Breast epithelium (tissue), 4 donors: ENCODE measurements at regions not wholly inside any gene's neighbourhood (a gene's known extent, or its start where the extent isn't known, plus 50 kb on each side); places are given as distances from the start of the nearest gene placed in this dataset.

Experiments
- DNase-seq, 2 donors: peaks; one replicate each; pipeline ENCODE4 v3.0.0-alpha.2; 2019; ENCODE audit warnings: low spot score in 2 of 2
- H3K27ac ChIP-seq, 2 donors: fragments of 200-600 bp; sonication (generic) in 1 of 2; one replicate each; pipeline ENCODE4 v1.5.1; 2016 to 2019; ENCODE audit warnings: mild to moderate bottlenecking in 1 of 2
- H3K27me3 ChIP-seq, 2 donors: fragments of 200-600 bp; sonication (generic) in 1 of 2; one replicate each; pipeline versions ENCODE4 v1.5.1 to v1.6.0; 2017 to 2019; ENCODE audit warnings: control low read depth in 1 of 2, mild to moderate bottlenecking in 1 of 2
- H3K36me3 ChIP-seq: fragments of 200-600 bp; one replicate; pipeline ENCODE4 v1.5.1; 2019
- H3K4me1 ChIP-seq, 2 donors: fragments of 200-600 bp; sonication (generic); one replicate each; pipeline ENCODE4 v1.5.1; 2016 to 2019; ENCODE audit warnings: control low read depth in 1 of 2
- H3K4me3 ChIP-seq, 3 donors: fragments of 200-600 bp; sonication (generic); 1 replicate in 2 of 3; 2 replicates in 1 of 3; pipeline ENCODE4 v1.5.1; 2016 to 2019; ENCODE audit warnings: mild to moderate bottlenecking in 3 of 3, moderate library complexity in 2 of 3
- H3K9me3 ChIP-seq, 2 donors: fragments of 200-600 bp; sonication (generic) in 1 of 2; one replicate each; pipeline ENCODE4 v1.5.1; 2016 to 2019; ENCODE audit warnings: control low read depth in 1 of 2
- POLR2A ChIP-seq: fragments of 450-650 bp; IDR thresholded peaks from one replicate; pipeline ENCODE4 v1.6.1; 2016; ENCODE audit warnings: antibody characterized with exemption, mild to moderate bottlenecking, moderate library complexity
- POLR2AphosphoS5 ChIP-seq, 3 donors: sonication (generic); formaldehyde crosslinking; IDR thresholded peaks; one replicate each; pipeline ENCODE4 v1.6.1; 2017; ENCODE audit warnings: antibody characterized with exemption in 3 of 3
- intact Hi-C: fragments of 100-400 bp; cut with DNase I; formaldehyde crosslinking; loops from one replicate; pipeline ENCODE4 v1.15.1; 2023; ENCODE audit warnings: low total_unique reads
- TF ChIP-seq, protein P1 (sequence below), 3 donors: fragments of 450-650 bp; IDR thresholded peaks; one replicate each; pipeline ENCODE4 v1.5.1; 2016 to 2017; ENCODE audit warnings: antibody characterized with exemption in 3 of 3, mild to moderate bottlenecking in 3 of 3, moderate library complexity in 3 of 3

DNA sequence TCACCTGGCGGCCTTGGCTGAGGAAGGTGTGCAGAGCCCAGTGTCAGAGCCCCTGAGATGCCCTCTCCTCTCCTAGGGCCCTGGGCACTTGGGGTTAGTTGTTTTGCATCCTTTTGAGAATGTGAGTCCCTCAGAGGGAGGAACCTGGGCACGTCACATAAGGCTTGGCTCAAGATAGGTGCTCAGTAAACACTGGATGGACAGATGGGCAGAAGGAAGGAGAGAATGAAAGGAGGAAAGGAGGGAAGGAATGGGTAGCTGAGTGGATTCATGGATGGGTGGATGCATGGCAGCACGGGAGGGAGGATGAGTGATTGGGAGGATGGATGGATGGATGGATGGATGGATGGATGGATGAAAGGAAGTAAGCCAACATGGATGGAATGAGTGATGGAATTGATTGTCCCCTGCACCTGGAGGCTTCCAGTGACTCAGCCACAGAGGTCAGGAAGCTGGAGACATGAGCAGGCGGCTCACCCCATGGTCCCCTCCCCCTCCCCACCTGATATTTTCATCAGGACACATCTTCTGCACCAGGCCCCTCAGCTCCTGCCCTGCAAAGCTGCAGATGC lies 62.2 kb downstream of the IGLL1 start:
- H3K9me3 ChIP-seq, result no peaks in the 10 kb centered on the region
- TF ChIP-seq POLR2AphosphoS5 (IDR thresholded peaks at IDR 0.05), result no peak
- H3K27ac ChIP-seq, result no peak overlapping the region
- no peak overlapping the region for H3K4me3 ChIP-seq
- H3K4me1 ChIP-seq, result peaks cover 0 to 14% of the 10 kb centered on the region in 2 donors
- intact Hi-C loops, result loop anchor here (10.0 kb wide), 1 partner anchor 483 kb away; no protein-coding TSS in a partner anchor
- H3K36me3 ChIP-seq, result no peaks in the 10 kb centered on the region
- DNase-seq, result no peak
- H3K27me3 ChIP-seq, result no peaks in the 10 kb centered on the region

DNA sequence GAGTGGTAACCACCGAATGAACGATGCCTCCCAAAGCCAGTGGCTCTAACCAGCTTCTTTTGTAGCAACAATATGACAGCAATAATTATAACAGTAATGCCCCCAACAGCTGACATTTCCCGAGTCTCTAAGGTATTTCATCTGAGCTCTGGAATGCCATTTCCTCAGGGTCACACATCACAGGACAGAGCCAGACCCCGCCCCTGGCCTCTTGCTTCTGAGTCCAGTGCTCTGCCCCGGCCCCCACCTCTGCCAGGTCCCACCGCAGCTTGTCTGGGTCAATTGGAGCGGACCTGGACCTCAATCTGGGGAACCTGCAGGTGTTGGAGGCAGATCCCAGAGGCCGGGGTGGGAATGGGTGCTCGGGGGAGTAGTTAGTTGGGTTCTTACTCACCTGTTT lies 63.8 kb downstream of the IGLL1 start:
- intact Hi-C loops, result loop anchor here (10.0 kb wide), 1 partner anchor 482 kb away; no protein-coding TSS in a partner anchor
- Histone ChIP-seq H3K27ac (no peak overlapping the region), H3K9me3 (no peaks in the 10 kb centered on the region), H3K36me3 (no peaks in the 10 kb centered on the region), H3K4me1 (peaks cover 0 to 8% of the 10 kb centered on the region in 2 donors), H3K4me3 (no peak overlapping the region), H3K27me3 (no peaks in the 10 kb centered on the region)
- no peak for DNase-seq
- TF ChIP-seq POLR2AphosphoS5 (IDR thresholded peaks at IDR 0.05) (no peak), POLR2A (no peak)
- TF ChIP-seq, protein P1, sequence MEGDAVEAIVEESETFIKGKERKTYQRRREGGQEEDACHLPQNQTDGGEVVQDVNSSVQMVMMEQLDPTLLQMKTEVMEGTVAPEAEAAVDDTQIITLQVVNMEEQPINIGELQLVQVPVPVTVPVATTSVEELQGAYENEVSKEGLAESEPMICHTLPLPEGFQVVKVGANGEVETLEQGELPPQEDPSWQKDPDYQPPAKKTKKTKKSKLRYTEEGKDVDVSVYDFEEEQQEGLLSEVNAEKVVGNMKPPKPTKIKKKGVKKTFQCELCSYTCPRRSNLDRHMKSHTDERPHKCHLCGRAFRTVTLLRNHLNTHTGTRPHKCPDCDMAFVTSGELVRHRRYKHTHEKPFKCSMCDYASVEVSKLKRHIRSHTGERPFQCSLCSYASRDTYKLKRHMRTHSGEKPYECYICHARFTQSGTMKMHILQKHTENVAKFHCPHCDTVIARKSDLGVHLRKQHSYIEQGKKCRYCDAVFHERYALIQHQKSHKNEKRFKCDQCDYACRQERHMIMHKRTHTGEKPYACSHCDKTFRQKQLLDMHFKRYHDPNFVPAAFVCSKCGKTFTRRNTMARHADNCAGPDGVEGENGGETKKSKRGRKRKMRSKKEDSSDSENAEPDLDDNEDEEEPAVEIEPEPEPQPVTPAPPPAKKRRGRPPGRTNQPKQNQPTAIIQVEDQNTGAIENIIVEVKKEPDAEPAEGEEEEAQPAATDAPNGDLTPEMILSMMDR (IDR thresholded peaks at IDR 0.05), result no peak

DNA sequence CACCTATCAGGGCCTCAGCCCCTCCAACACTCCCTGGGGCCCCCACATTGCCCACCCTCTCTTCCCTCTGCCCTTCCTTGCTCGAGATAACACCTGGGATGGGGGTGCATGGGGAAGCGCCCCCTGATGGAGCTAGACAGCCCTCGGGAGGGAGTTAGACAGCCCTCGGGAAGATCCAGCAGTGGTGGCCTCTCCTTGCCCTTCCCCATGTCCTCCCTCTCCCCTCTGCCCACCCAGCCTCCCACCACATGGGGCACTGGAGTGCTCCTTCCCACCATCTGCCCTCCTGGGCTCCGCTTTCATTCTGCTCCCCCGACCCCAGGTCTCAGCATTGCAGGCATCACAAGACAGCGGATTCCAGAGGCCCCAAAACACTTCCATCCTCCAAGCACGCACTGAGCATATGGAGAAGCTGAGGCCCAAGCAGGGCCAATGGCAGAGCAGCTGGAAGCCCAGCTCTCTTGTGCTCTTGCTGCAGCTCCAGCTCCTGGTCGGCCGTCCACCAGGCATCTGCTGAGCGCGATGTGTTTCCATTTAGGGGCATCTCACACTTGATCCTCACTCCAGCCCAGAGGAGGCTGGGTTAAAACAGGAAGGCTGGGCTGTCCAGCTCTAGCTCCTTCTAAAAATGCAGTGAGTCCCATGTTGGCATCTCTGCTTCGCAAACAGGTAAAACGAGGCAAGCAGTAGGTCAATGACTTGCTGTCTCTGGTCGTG lies 65.6 kb downstream of the IGLL1 start:
- intact Hi-C loops, result loop anchor here (10.0 kb wide), 1 partner anchor 480 kb away; no protein-coding TSS in a partner anchor
- Histone ChIP-seq H3K36me3 (no peaks in the 10 kb centered on the region), H3K27me3 (no peaks in the 10 kb centered on the region), H3K4me1 (no peaks in the 10 kb centered on the region), H3K4me3 (no peak overlapping the region), H3K9me3 (no peaks in the 10 kb centered on the region), H3K27ac (no peak overlapping the region)
- DNase-seq, result no peak
- TF ChIP-seq POLR2A, result no peak
- TF ChIP-seq POLR2AphosphoS5 (IDR thresholded peaks at IDR 0.05), result no peak
- TF ChIP-seq, protein P1 (IDR thresholded peaks at IDR 0.05), result no peak

DNA sequence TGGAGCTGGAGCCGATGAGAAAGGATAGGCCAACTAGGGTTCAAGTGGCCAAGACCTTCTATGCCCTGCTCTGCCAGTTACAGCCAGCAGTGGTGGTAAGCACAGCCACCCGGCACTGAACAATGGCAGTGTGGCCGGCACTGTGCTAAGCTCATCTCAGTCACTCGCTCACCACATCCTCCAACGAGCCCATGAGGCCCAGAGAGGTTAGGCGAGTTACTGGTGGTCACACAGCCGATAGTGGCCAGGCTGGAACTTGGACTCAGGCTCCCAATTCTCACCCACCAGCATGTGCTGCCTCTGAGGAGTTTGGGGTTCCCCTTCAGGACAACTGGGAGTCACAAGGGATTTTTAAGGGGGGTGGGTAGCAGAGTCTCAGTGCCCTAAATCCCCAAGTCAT lies 66.4 kb downstream of the IGLL1 start:
- H3K4me3 ChIP-seq, result no peak overlapping the region
- DNase-seq, result no peak
- intact Hi-C loops, result loop anchor here (10.0 kb wide), 1 partner anchor 479 kb away; no protein-coding TSS in a partner anchor
- no peaks in the 10 kb centered on the region for H3K27me3 ChIP-seq
- no peaks in the 10 kb centered on the region for H3K36me3 ChIP-seq
- H3K9me3 ChIP-seq, result no peaks in the 10 kb centered on the region
- no peaks in the 10 kb centered on the region for H3K4me1 ChIP-seq
- TF ChIP-seq, protein P1 (IDR thresholded peaks at IDR 0.05), result no peak
- TF ChIP-seq POLR2A (no peak), POLR2AphosphoS5 (IDR thresholded peaks at IDR 0.05) (no peak)
- no peak overlapping the region for H3K27ac ChIP-seq

DNA sequence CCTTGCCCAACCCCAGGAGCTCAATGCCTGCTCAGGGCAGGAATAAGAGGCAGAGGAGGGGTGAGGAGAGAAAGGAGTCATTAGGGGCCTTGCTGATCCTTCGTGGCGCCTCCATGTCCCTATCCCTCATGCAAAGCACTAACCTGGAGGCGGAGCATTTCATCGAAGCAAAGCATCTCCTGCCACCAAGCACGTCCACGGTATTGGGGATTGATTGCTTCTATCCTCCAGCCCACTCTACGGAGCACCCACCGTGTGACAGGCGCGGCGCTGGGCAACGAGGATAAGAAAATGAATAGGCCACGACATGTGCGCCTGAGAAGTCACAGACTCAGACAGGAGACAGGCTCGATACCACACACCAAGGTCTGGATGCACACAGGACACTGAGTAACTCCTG lies 67.0 kb downstream of the IGLL1 start:
- intact Hi-C loops, result loop anchor here (10.0 kb wide), 1 partner anchor 478 kb away; no protein-coding TSS in a partner anchor
- H3K4me3 ChIP-seq, result no peak overlapping the region
- H3K9me3 ChIP-seq, result no peaks in the 10 kb centered on the region
- H3K27me3 ChIP-seq, result no peaks in the 10 kb centered on the region
- no peaks in the 10 kb centered on the region for H3K4me1 ChIP-seq
- DNase-seq, result no peak
- no peaks in the 10 kb centered on the region for H3K36me3 ChIP-seq
- TF ChIP-seq POLR2A, result no peak
- TF ChIP-seq, protein P1 (IDR thresholded peaks at IDR 0.05), result no peak
- no peak for TF ChIP-seq POLR2AphosphoS5 (IDR thresholded peaks at IDR 0.05)
- no peak overlapping the region for H3K27ac ChIP-seq
